Nephron (organoid): ENCODE measurements at regions not wholly inside any gene's neighbourhood (a gene's known extent, or its start where the extent isn't known, plus 50 kb on each side); places are given as distances from the start of the nearest gene placed in this dataset.

Source experiments
- H3K27ac Mint-ChIP-seq, 3 experiments: 2 replicates each; pipeline ENCODE4 v1.8.0; 2020; ENCODE audit warnings: mixed read lengths in 3 of 3, mild to moderate bottlenecking in 2 of 3, moderate library complexity in 1 of 3
- H3K27me3 Mint-ChIP-seq: 2 replicates; pipeline ENCODE4 v1.8.0; 2021; ENCODE audit warnings: low read depth, mild to moderate bottlenecking, moderate library complexity, mixed read lengths
- H3K36me3 Mint-ChIP-seq: 2 replicates; pipeline ENCODE4 v1.8.0; 2020; ENCODE audit warnings: low read depth, mixed read lengths
- H3K4me1 Mint-ChIP-seq: 2 replicates; pipeline ENCODE4 v1.8.0; 2020; ENCODE audit warnings: mixed read lengths
- H3K4me3 Mint-ChIP-seq, 3 experiments: 2 replicates each; pipeline ENCODE4 v1.8.0; 2020; ENCODE audit warnings: mild to moderate bottlenecking in 3 of 3, mixed read lengths in 3 of 3, moderate library complexity in 2 of 3
- H3K9me3 Mint-ChIP-seq: 2 replicates; pipeline ENCODE4 v1.8.0; 2020; ENCODE audit warnings: mixed read lengths
- CTCF ChIP-seq, 3 experiments: fragments of 200-600 bp; sonication (generic); IDR thresholded peaks; one replicate each; pipeline ENCODE4 v1.5.0; 2021; ENCODE audit warnings: antibody characterized with exemption in 3 of 3; ENCODE audit not compliant: unreplicated experiment in 3 of 3

GRCh38 chr1:209130886-209131285, 452.6 kb upstream of the CAMK1G start:
- H3K4me3 Mint-ChIP-seq, result no peak overlapping the region
- peaks cover 7% of the 10 kb centered on the region for H3K36me3 Mint-ChIP-seq
- peaks cover 20% of the 10 kb centered on the region for H3K4me1 Mint-ChIP-seq
- peaks cover 24% of the 10 kb centered on the region for H3K9me3 Mint-ChIP-seq
- H3K27ac Mint-ChIP-seq, result no peak overlapping the region
- peaks cover 10% of the 10 kb centered on the region for H3K27me3 Mint-ChIP-seq
- no peak for TF ChIP-seq CTCF (IDR thresholded peaks at IDR 0.05; ENCODE audit: unreplicated experiment in 3 of 3)

GRCh38 chr1:209132736-209133467, 450.6 kb upstream of the CAMK1G start:
- H3K4me3 Mint-ChIP-seq, result peak overlapping the region in 1 of 3 experiments; percentile 44
- peaks cover 20% of the 10 kb centered on the region for H3K4me1 Mint-ChIP-seq
- no peak for TF ChIP-seq CTCF (IDR thresholded peaks at IDR 0.05; ENCODE audit: unreplicated experiment in 3 of 3)
- no peaks in the 10 kb centered on the region for H3K36me3 Mint-ChIP-seq
- peaks cover 18% of the 10 kb centered on the region for H3K9me3 Mint-ChIP-seq
- no peak overlapping the region for H3K27ac Mint-ChIP-seq
- peaks cover 7% of the 10 kb centered on the region for H3K27me3 Mint-ChIP-seq

- no peak overlapping the region for H3K27ac Mint-ChIP-seq
- peaks cover 18% of the 10 kb centered on the region for H3K9me3 Mint-ChIP-seq
- TF ChIP-seq CTCF (IDR thresholded peaks at IDR 0.05; ENCODE audit: unreplicated experiment in 3 of 3), result no peak
- H3K27me3 Mint-ChIP-seq, result peaks cover 7% of the 10 kb centered on the region
- H3K36me3 Mint-ChIP-seq, result no peaks in the 10 kb centered on the region
- peaks cover 20% of the 10 kb centered on the region for H3K4me1 Mint-ChIP-seq
- H3K4me3 Mint-ChIP-seq, result no peak overlapping the region
Measured at GRCh38 chr1:209134001-209134400, 449.5 kb upstream of the CAMK1G start.

GRCh38 chr1:209143916-209144315, 439.6 kb upstream of the CAMK1G start:
- H3K27ac Mint-ChIP-seq, result no peak overlapping the region

DNA sequence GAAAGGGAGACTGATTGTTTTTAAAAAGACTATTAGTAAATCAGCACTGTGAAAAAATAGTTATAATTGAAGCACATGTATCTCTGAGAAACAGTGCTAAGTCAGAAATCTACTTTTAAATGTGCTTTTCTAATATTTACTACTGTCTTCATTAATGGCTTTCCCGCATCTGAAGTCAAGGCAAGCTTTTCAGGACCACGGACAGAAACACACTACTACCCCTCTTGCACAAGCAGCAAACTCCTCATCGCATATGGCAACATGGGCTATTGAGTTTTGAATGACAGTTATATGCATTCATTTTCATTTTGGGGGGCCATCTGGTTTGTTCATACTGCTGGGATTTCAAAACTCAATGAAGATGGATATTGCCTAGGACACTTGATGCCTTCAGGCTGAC, 433.4 kb upstream of the CAMK1G start:
- Mint-ChIP-seq H3K27me3 (no peaks in the 10 kb centered on the region), H3K4me3 (no peak overlapping the region), H3K4me1 (peaks cover 5% of the 10 kb centered on the region), H3K9me3 (no peaks in the 10 kb centered on the region), H3K36me3 (no peaks in the 10 kb centered on the region), H3K27ac (no peak overlapping the region)
- no peak for TF ChIP-seq CTCF (IDR thresholded peaks at IDR 0.05; ENCODE audit: unreplicated experiment in 3 of 3)

More at GRCh38 chr1:209143916-209144315, 439.6 kb upstream of the CAMK1G start:
- Mint-ChIP-seq H3K27me3 (peaks cover 4% of the 10 kb centered on the region), H3K9me3 (no peaks in the 10 kb centered on the region), H3K36me3 (no peaks in the 10 kb centered on the region), H3K4me1 (no peaks in the 10 kb centered on the region), H3K4me3 (no peak overlapping the region)
- no peak for TF ChIP-seq CTCF (IDR thresholded peaks at IDR 0.05; ENCODE audit: unreplicated experiment in 3 of 3)

- Mint-ChIP-seq H3K27ac (no peak overlapping the region), H3K4me3 (no peak overlapping the region), H3K9me3 (no peaks in the 10 kb centered on the region), H3K4me1 (peaks cover 27% of the 10 kb centered on the region), H3K27me3 (no peaks in the 10 kb centered on the region), H3K36me3 (no peaks in the 10 kb centered on the region)
- TF ChIP-seq CTCF (IDR thresholded peaks at IDR 0.05; ENCODE audit: unreplicated experiment in 3 of 3), result no peak
Measured at GRCh38 chr1:209153411-209153810, 430.1 kb upstream of the CAMK1G start.
